GM19467 (cell line): ENCODE measurements at regions not wholly inside any gene's neighbourhood (a gene's known extent, or its start where the extent isn't known, plus 50 kb on each side); places are given as distances from the start of the nearest gene placed in this dataset.

Experiments
- ATAC-seq: cut with Tn5 transposase; IDR thresholded peaks from one replicate; pipeline ENCODE4 v1.9.1; 2021; ENCODE audit warnings: mild to moderate bottlenecking, moderate library complexity; ENCODE audit not compliant: unreplicated experiment

DNA sequence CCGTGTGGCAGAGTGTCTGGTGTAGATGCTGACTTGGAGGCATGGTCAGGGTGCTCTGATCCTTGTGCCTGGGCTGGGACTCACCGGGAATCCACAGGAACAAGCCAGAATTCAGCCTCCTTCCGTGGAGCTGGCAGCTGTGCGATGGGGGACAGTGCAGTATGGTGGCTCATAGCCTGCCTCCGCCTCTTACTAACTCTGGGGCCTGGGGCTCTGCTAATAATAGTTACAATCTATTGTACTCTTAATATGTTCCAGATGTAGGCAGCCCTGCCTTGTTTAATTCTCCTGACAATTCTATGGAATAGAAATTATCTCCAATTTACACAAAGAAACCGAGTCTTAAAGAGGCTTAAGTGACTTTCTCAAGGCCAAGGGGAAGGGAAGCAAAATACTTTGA, 77.6 kb downstream of the PCDH1 start:
- no peak for ATAC-seq

- ATAC-seq, result no peak
Measured at GRCh38 chr5:141799507-141800167, 78.6 kb downstream of the PCDH1 start.

- ATAC-seq, result no peak
Measured at GRCh38 chr5:141797425-141797824, 80.8 kb downstream of the PCDH1 start.

- no peak for ATAC-seq
Measured at GRCh38 chr5:141795421-141795820, 82.8 kb downstream of the PCDH1 start.

- no peak for ATAC-seq
Measured at GRCh38 chr5:141793881-141794280, 84.3 kb downstream of the PCDH1 start.

GRCh38 chr5:141793403-141793802, 84.8 kb downstream of the PCDH1 start:
- no peak for ATAC-seq

DNA sequence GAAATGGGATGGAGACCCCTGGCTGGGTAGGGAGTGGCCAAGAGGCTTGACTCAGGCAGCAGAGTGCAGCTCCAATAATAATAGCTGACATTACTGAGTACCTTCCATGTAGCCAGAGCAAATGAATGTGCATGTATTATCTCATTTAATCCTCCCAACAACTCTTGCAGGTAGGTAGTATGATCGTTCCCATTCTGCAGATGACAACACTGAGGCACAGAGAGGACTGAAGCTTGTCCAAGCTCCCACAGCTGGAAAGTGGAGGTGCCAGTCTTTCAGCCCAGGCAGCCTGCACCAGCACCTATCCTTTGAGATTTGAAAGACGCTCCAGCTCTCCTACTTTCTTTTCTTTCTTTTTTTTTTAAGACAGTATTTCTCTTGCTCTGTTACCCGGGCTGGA, 87.6 kb downstream of the PCDH1 start:
- no peak for ATAC-seq

GRCh38 chr5:141789330-141789729, 88.9 kb downstream of the PCDH1 start:
- no peak for ATAC-seq

- no peak for ATAC-seq
Measured at GRCh38 chr5:141788296-141788970, 89.8 kb downstream of the PCDH1 start.

- ATAC-seq, result no peak
Measured at GRCh38 chr5:141787376-141787775, 90.8 kb downstream of the PCDH1 start.

DNA sequence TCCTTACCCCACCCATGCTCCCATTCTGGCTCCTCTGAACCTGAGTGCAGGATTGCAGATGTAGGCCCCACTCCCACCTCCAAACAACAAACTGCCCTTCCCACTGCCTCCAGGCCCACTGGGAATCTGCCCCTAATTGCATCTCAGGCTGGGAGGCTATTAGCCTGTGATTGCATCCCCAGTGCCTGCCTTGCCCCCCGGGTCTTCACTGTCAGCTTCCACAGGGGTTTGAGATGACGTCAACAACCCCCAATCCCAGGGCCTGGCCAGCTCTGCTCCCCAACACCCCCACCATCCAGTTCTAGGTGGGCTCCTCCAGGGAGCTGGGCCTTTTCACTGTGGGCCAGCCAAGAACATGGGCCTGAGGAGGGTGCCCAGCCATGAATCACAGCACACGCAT, 91.5 kb downstream of the PCDH1 start:
- ATAC-seq, result no peak

GRCh38 chr5:141785711-141786110, 92.5 kb downstream of the PCDH1 start:
- no peak for ATAC-seq

GRCh38 chr5:141785135-141785534, 93.1 kb downstream of the PCDH1 start:
- no peak for ATAC-seq

DNA sequence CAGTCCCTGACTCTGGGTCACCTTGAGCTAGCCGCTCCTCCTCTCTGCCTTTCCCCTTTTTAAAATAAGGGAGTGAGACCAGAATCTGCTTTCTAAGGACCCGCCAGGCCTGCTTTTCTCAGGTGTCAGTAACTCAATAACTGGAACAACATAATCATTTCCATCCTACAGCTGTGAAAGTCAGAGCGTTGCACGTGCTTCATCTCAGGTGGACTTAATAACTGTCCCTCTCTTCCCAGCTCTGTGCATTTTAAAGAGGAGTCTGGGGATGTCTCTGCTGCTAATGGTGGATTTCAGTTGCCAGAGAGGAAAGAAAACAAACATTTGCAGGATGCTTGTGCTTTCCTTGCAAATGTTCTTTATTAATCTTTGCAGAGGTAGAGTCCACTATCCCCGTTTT, 93.7 kb downstream of the PCDH1 start:
- ATAC-seq, result no peak

- ATAC-seq, result no peak
Measured at GRCh38 chr5:141783947-141784296, 94.3 kb downstream of the PCDH1 start.

GRCh38 chr5:141783005-141783946, 94.9 kb downstream of the PCDH1 start:
- ATAC-seq, result no peak

DNA sequence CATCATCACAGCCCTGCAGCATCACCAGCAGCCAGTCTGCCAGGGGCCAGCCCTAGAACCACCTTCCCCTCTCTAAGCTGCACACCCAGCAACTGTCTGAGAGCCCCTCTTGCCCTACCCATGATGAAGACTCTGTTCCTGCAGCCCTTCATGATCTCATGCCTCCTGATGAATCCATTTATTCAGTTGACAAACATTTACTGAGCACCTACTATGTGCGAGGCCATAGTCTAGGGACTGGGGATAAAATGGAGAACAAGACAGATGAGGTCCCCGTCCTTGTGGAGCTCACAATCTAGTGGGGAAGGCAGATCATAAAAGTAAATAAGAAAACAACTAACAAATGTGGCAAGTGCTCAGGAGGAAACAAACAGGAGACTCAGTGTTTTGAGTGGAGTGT, 96.3 kb downstream of the PCDH1 start:
- ATAC-seq, result no peak

- ATAC-seq, result no peak
Measured at GRCh38 chr5:141780952-141781781, 97.0 kb downstream of the PCDH1 start.

- no peak for ATAC-seq
Measured at GRCh38 chr5:141780240-141780951, 97.8 kb downstream of the PCDH1 start.

DNA sequence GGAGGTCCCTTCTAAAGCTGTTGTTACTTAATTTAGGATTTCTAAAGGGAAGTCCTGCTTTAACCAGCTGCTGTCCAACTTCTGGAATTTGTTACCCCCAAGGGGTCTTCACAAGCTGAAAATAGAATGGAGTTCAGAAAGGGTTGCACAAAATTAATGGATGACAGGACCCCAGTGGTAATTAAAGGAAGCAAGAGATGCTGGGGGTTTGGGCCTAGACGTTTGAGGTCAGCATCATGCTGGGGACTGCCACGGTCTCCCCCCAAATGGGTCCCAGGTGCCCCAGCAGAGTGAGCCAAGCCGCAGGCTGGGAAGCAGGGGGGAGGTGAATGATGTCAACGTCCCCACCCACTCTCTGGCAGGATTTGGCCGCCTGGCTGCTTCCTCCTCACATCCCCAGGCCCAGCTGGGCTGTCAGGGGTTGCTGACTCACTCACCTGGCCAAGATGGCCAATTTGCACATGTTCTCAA, 97.5 kb upstream of the ARAP3 start:
- no peak for ATAC-seq
